ENCODE measurements at regions not wholly inside any gene's neighbourhood (a gene's known extent, or its start where the extent isn't known, plus 50 kb on each side); places are given as distances from the start of the nearest gene placed in this dataset.
A peak's percentile ranks its signal among the peaks of the same experiment; 100 is the strongest.

DNA sequence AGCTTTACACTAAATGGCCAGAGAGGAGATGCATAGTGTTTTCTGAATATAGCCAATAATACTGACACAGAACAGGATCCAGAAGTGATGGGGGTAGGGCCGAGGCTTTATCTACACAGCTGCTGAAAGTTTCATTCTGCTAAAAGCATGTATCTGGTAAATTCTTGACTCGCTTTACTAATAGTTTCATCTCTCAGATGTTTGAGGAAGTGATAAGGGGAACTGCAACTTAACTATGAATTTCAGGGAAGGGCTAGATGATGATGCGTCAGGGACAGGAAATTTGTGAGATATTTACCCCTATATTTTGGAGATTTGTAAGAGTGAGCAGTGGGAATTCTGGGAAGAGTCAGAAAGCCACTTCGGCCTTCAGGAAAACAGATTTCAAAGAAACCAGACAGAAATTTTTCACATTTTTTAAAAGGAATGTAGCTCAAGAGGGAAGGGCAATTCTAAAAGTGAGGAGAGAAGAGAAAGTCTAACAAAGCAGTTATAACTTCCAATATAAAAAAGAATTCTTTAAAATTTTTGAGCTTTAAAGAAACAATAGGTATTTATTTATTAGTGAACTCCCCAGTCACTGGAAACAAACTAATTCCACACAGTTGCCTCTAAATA lies 243.1 kb downstream of the BCAT1 start:
- TF ChIP-seq, protein P1, sequence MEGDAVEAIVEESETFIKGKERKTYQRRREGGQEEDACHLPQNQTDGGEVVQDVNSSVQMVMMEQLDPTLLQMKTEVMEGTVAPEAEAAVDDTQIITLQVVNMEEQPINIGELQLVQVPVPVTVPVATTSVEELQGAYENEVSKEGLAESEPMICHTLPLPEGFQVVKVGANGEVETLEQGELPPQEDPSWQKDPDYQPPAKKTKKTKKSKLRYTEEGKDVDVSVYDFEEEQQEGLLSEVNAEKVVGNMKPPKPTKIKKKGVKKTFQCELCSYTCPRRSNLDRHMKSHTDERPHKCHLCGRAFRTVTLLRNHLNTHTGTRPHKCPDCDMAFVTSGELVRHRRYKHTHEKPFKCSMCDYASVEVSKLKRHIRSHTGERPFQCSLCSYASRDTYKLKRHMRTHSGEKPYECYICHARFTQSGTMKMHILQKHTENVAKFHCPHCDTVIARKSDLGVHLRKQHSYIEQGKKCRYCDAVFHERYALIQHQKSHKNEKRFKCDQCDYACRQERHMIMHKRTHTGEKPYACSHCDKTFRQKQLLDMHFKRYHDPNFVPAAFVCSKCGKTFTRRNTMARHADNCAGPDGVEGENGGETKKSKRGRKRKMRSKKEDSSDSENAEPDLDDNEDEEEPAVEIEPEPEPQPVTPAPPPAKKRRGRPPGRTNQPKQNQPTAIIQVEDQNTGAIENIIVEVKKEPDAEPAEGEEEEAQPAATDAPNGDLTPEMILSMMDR (IDR thresholded peaks at IDR 0.05; ENCODE audit: insufficient read depth, low read length, severe bottlenecking): no peak
- no peaks in the 10 kb centered on the region for H3K36me3 ChIP-seq (ENCODE audit: control insufficient read depth, insufficient read depth, low read length)
- FAIRE-seq (no peak), DNase-seq (ENCODE audit: low read depth) (no peak)
- no peak overlapping the region for H3K4me3 ChIP-seq (ENCODE audit: low read depth, low read length)
- no peaks in the 10 kb centered on the region for H3K27me3 ChIP-seq (ENCODE audit: control insufficient read depth, insufficient read depth, low read length)

DNA sequence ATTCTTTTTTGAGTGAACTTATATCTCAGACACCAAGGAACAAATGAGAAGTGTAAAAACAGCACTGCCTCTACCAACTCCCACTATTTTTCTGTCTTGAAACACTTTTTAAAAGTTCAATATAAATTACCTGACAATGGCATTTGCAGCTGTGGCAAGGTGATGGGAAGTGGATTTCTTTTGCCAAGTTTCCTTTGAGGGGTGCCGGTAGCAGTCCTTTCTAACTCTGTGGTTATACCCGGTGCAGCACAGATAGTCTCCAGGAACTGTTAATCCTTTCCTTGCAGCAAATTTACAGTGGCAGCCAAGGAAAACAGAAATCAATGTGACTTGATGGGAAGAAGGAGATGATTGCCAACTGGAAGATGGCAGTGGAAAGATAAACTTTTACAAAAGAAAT lies 243.7 kb downstream of the BCAT1 start:
- FAIRE-seq (no peak), DNase-seq (ENCODE audit: low read depth) (no peak)
- Histone ChIP-seq H3K27me3 (ENCODE audit: control insufficient read depth, insufficient read depth, low read length) (no peaks in the 10 kb centered on the region), H3K36me3 (ENCODE audit: control insufficient read depth, insufficient read depth, low read length) (no peaks in the 10 kb centered on the region), H3K4me3 (ENCODE audit: low read depth, low read length) (no peak overlapping the region)
- TF ChIP-seq, protein P1 (IDR thresholded peaks at IDR 0.05; ENCODE audit: insufficient read depth, low read length, severe bottlenecking): no peak

DNA sequence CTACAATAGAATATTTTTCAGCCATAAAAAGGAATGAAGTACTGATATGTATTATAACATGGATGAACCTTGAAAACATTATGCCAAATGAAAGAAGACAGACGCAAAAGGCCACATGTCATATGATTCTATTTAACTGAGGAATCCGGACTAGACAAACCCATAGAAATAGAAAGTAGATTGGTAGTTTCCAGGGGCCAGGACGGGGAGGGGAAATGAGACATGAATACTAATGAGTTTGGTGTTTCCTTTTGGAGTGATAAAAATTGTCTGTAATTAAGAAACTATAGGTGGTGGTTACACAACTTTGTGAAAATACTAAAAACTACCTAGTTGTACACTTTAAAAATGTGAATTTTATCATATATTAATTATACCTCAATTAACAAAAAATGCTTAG lies 247.6 kb downstream of the BCAT1 start:
- no peak for FAIRE-seq

DNA sequence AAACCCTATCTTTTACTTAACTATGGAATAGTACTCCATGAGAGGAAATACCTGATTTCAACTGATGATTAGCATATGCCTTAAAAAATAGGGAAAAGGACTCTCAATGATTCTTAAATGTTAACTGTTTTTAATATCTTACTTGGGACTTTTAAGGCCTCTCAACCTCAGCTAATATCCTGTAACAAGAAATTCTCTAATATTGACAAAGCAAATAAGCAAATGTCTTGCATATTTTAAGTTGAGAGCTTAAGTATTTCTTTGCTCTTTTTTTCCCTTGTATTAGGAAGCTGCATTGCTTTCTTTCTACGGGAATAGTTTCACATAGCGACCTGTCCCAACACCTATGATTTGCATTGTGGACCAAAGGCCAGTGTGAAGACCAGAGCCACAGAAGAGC lies 249.9 kb downstream of the BCAT1 start:
- FAIRE-seq: no peak

More for the DNA sequence above, 247.6 kb downstream of the BCAT1 start:
- Histone ChIP-seq H3K4me3 (ENCODE audit: low read depth, low read length) (no peak overlapping the region), H3K27me3 (ENCODE audit: control insufficient read depth, insufficient read depth, low read length) (no peaks in the 10 kb centered on the region), H3K36me3 (ENCODE audit: control insufficient read depth, insufficient read depth, low read length) (no peaks in the 10 kb centered on the region)
- DNase-seq (ENCODE audit: low read depth): no peak
- TF ChIP-seq, protein P1 (IDR thresholded peaks at IDR 0.05; ENCODE audit: insufficient read depth, low read length, severe bottlenecking): no peak

DNA sequence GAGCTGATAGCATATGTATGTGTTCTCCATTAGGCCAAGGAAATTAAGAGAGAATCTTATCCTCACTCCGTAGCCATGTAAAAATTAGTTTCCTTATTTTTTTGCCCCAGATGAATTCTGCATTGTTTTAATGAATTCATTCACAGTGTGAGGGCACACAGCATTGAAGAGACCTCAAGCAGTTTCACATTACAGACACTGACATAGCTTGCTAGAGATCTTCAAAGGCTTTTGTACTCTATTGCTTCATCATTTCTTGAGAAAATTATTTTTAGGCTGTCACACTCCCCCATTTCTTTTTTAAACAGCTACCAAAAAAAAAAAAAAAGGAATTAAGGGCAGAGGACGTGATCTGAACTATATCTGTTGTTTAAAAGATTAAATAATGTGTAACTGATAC lies 251.1 kb downstream of the BCAT1 start:
- Histone ChIP-seq H3K27me3 (ENCODE audit: control insufficient read depth, insufficient read depth, low read length) (no peaks in the 10 kb centered on the region), H3K36me3 (ENCODE audit: control insufficient read depth, insufficient read depth, low read length) (no peaks in the 10 kb centered on the region), H3K4me3 (ENCODE audit: low read depth, low read length) (no peak overlapping the region)
- FAIRE-seq (no peak), DNase-seq (ENCODE audit: low read depth) (no peak)
- TF ChIP-seq, protein P1 (IDR thresholded peaks at IDR 0.05; ENCODE audit: insufficient read depth, low read length, severe bottlenecking): no peak

More for the DNA sequence above, 249.9 kb downstream of the BCAT1 start:
- no peak overlapping the region for H3K4me3 ChIP-seq (ENCODE audit: low read depth, low read length)
- H3K36me3 ChIP-seq (ENCODE audit: control insufficient read depth, insufficient read depth, low read length): no peaks in the 10 kb centered on the region
- no peaks in the 10 kb centered on the region for H3K27me3 ChIP-seq (ENCODE audit: control insufficient read depth, insufficient read depth, low read length)
- no peak for DNase-seq (ENCODE audit: low read depth)
- TF ChIP-seq, protein P1 (IDR thresholded peaks at IDR 0.05; ENCODE audit: insufficient read depth, low read length, severe bottlenecking): no peak

DNA sequence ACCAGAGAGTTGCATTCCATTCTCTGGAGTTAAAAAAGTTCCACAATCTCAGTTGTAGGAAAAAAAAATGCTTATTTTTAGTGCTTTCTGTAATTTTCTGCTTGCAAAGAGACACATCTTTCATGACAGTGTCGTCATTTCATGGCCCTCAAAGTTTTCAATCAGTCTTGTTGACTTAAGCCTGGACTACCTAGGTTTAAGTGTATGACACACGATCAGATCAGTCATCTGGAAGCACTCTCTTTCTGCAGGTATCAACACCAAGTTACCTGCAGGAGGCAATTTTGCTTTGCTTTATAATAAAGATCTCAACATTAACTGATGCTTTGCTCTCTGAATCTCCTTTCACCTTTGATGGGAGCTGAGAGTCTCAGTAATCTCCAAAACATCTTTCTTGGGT lies 251.6 kb downstream of the BCAT1 start:
- Histone ChIP-seq H3K27me3 (ENCODE audit: control insufficient read depth, insufficient read depth, low read length) (no peaks in the 10 kb centered on the region), H3K36me3 (ENCODE audit: control insufficient read depth, insufficient read depth, low read length) (no peaks in the 10 kb centered on the region), H3K4me3 (ENCODE audit: low read depth, low read length) (no peak overlapping the region)
- TF ChIP-seq, protein P1 (IDR thresholded peaks at IDR 0.05; ENCODE audit: insufficient read depth, low read length, severe bottlenecking): no peak
- FAIRE-seq (no peak), DNase-seq (ENCODE audit: low read depth) (peak; percentile 42)

All from bronchial epithelial cell (primary cell).